IgD-negative memory B cell (primary cell): ENCODE measurements at regions not wholly inside any gene's neighbourhood (a gene's known extent, or its start where the extent isn't known, plus 50 kb on each side); places are given as distances from the start of the nearest gene placed in this dataset.

ENCODE experiments used
- H3K27ac Mint-ChIP-seq, 3 donors: one replicate each; pipeline ENCODE4 v1.8.0; 2020 to 2022; ENCODE audit warnings: mild to moderate bottlenecking in 3 of 3, mixed read lengths in 3 of 3, moderate library complexity in 1 of 3
- H3K27me3 Mint-ChIP-seq: one replicate; pipeline ENCODE4 v1.8.0; 2021; ENCODE audit warnings: mixed read lengths
- H3K36me3 Mint-ChIP-seq: one replicate; pipeline ENCODE4 v1.8.0; 2020; ENCODE audit warnings: mild to moderate bottlenecking, mixed read lengths
- H3K4me1 Mint-ChIP-seq, 3 donors: one replicate each; pipeline ENCODE4 v1.8.0; 2020 to 2022; ENCODE audit warnings: mixed read lengths in 3 of 3, mild to moderate bottlenecking in 1 of 3
- H3K4me3 Mint-ChIP-seq, 4 donors: one replicate each; pipeline ENCODE4 v1.8.0; 2020 to 2022; ENCODE audit warnings: mild to moderate bottlenecking in 4 of 4, mixed read lengths in 4 of 4, moderate library complexity in 3 of 4
- H3K9me3 Mint-ChIP-seq, 3 donors: one replicate each; pipeline ENCODE4 v1.8.0; 2020 to 2021; ENCODE audit warnings: mixed read lengths in 3 of 3, mild to moderate bottlenecking in 1 of 3

DNA sequence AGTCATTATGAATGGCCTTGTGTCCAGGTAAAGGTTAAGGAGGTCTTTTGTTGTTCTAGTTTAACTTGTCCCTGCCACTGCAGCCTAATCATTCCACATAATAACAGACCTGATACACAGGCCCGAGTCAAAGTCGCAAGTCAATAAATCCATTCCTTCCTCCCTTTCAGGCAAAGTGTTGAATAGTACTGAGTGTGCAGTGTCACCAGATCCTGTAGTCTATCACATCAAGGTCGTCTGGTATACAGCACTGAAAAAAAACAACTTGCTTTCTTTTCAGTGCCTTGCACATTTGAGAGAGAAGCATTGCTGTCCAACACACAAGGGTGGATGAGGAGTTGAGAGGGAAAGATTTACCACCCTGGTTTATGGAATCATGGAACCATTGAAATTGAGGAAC, 606.2 kb downstream of the BCL11A start:
- Mint-ChIP-seq H3K36me3 (no peaks in the 10 kb centered on the region), H3K9me3 (no peaks in the 10 kb centered on the region), H3K4me3 (no peak overlapping the region), H3K27me3 (peaks cover 2% of the 10 kb centered on the region), H3K27ac (no peak overlapping the region), H3K4me1 (no peaks in the 10 kb centered on the region)

DNA sequence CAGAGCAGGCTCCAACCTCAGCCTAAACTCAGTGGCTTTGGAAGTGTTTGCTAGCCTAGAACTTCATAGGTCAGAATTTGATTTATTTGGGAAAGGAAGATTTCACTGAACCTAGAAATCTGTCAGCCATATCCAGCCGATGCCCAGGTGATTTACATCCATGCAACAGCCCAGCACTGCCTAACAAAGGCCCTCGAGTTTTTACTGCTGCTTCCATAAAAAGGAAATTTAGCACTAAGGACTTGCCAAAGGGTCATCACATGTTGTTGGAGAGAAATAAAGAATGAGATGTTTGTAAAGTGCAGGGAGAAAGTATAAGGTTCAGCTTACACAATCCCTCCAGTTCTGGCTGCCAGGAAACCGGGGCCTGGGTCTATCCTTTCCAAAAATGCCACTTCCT, 614.2 kb downstream of the BCL11A start:
- Mint-ChIP-seq H3K36me3 (no peaks in the 10 kb centered on the region), H3K9me3 (no peaks in the 10 kb centered on the region), H3K27me3 (no peaks in the 10 kb centered on the region), H3K27ac (no peak overlapping the region), H3K4me1 (peaks cover 0 to 5% (median 1%) of the 10 kb centered on the region in 3 donors), H3K4me3 (no peak overlapping the region)

DNA sequence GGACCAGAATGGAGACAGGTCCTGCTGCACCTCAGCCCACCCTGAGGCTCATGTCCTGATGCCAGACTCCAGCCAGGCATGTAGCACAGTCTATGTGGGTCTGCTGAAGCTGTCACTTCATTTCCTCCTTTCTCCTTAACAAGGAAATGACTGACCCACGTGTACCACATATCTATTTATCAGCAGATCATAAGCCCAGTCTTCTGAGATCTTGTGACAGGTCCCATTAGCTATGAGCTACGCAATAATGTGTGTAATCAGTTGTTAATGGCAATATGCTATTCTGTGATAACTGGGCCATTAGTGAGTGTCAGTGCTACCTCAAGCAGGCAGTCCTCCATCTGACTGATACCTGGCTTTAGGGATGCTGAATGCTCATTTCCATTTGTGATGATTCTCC, 615.3 kb downstream of the BCL11A start:
- H3K4me3 Mint-ChIP-seq, result no peak overlapping the region
- peaks cover 0 to 5% (median 1%) of the 10 kb centered on the region in 3 donors for H3K4me1 Mint-ChIP-seq
- peak overlapping the region in 1 of 3 donors; percentile 83 for H3K27ac Mint-ChIP-seq
- H3K27me3 Mint-ChIP-seq, result no peaks in the 10 kb centered on the region
- no peaks in the 10 kb centered on the region for H3K9me3 Mint-ChIP-seq
- H3K36me3 Mint-ChIP-seq, result no peaks in the 10 kb centered on the region

DNA sequence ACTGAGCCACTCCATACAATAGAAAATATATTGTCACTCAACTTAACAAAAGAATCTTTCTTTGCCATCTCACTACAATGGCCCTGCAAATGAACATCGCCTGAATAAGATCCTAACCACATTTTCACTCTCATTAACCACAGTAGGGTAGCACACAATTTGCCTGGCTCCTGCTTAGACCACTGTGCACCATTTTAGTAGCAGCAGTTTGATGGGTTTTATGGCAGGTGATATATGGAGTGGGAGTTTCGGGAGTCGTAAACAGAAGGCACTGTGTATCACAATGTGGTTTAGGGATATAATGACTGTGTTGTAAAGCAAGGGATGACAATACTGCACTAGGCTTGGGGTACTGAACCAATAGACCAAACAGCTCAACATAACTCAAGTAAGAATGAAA, 617.4 kb downstream of the BCL11A start:
- H3K36me3 Mint-ChIP-seq, result peaks cover 3% of the 10 kb centered on the region
- peaks cover 3 to 4% (median 3%) of the 10 kb centered on the region in 3 donors for H3K9me3 Mint-ChIP-seq
- peaks cover 0 to 6% (median 1%) of the 10 kb centered on the region in 3 donors for H3K4me1 Mint-ChIP-seq

DNA sequence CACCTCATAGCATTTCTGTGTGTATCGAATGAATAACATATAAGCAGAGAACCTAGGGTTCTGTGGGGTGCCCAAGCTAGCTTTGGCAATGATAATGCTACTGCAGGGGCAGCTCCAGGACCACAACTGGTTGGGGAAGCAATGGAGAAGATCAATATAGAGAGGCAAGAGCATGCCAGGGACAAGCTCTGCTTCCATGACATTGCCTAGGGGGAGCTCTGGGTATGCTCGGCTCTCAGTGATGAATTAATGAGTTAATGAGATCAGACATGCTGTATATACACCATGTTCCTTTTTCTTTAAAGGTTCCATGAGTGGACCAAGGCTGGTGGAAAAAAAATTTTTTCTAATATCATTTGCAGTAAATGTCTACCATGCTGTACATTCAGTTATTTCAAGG, 618.4 kb downstream of the BCL11A start:
- Mint-ChIP-seq H3K27ac (no peak overlapping the region), H3K36me3 (peaks cover 3% of the 10 kb centered on the region), H3K4me3 (no peak overlapping the region), H3K9me3 (peaks cover 3 to 4% (median 3%) of the 10 kb centered on the region in 3 donors), H3K4me1 (peaks cover 5 to 12% (median 6%) of the 10 kb centered on the region in 3 donors), H3K27me3 (no peaks in the 10 kb centered on the region)

More for the DNA sequence above, 617.4 kb downstream of the BCL11A start:
- H3K27me3 Mint-ChIP-seq, result no peaks in the 10 kb centered on the region
- no peak overlapping the region for H3K4me3 Mint-ChIP-seq
- H3K27ac Mint-ChIP-seq, result peak overlapping the region in 1 of 3 donors; percentile 24

DNA sequence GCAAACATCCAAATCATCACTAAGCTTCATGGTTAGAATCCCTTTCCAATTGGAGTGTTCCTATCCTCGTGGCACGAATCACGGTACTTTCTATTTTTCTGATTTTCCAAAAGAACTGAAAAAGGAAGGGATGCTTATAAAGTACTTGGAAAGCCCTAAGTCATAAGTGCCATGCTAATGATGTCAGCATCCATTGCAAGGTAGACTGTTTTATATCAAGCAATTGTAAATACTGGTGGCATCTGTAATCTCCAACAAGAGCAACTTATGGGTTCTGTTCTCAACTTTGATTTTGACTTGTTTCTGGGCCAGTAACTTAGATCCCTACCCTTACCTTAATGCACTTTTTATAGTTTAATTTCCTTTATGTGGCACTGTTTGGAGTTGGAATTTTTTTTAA, 619.5 kb downstream of the BCL11A start:
- Mint-ChIP-seq H3K36me3 (peaks cover 3% of the 10 kb centered on the region), H3K27me3 (no peaks in the 10 kb centered on the region), H3K9me3 (peaks cover 3 to 4% (median 3%) of the 10 kb centered on the region in 3 donors), H3K4me1 (peaks cover 6 to 14% (median 7%) of the 10 kb centered on the region in 3 donors), H3K27ac (no peak overlapping the region), H3K4me3 (no peak overlapping the region)

DNA sequence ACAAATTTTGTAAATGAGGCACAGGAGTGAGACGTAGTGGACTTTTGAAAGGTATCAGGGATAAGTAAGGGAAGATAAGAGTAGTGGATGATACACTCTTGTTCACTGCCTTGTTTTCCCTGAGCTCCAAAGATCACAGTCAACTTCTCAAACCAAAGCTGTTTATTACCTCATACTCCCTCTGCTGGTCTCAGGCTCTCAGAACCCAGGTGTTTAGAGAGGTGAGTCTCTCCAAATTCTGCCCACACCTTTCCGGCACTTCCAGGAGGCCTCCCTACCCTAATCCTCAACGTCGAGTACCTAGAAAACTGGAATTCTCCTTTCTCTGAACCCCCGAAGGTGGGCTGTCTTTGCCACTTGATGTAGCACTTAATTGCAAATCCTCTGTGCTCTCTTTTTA, 621.1 kb downstream of the BCL11A start:
- H3K4me1 Mint-ChIP-seq, result peaks cover 6 to 12% (median 7%) of the 10 kb centered on the region in 3 donors
- H3K4me3 Mint-ChIP-seq, result no peak overlapping the region
- H3K9me3 Mint-ChIP-seq, result peaks cover 3 to 4% (median 3%) of the 10 kb centered on the region in 3 donors
- no peaks in the 10 kb centered on the region for H3K27me3 Mint-ChIP-seq
- H3K27ac Mint-ChIP-seq, result no peak overlapping the region
- H3K36me3 Mint-ChIP-seq, result peaks cover 3% of the 10 kb centered on the region

DNA sequence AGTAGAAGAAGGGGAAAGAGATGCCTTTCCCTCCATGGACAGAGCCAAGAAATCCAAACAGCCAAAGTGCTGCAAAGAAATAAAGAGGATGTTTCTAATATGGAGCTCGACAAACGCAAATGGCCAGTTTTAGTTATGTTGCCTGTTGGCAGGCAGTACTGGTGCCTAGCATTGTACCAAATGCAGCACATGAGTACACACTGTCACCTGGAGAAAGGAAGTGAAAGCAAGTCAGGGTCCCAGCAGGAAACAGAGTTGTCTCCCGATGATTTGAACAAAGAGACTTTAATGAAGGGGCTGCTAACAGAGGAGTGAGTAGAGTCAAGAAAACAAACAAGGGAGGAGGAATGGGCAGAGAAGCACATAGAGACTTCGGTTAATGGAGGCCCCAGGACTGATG, 623.0 kb downstream of the BCL11A start:
- H3K4me3 Mint-ChIP-seq, result peak overlapping the region in 1 of 4 donors; percentile 15
- H3K4me1 Mint-ChIP-seq, result peaks cover 6 to 10% (median 7%) of the 10 kb centered on the region in 3 donors
- no peak overlapping the region for H3K27ac Mint-ChIP-seq
- peaks cover 4% of the 10 kb centered on the region for H3K27me3 Mint-ChIP-seq
- H3K36me3 Mint-ChIP-seq, result peaks cover 3% of the 10 kb centered on the region
- H3K9me3 Mint-ChIP-seq, result peaks cover 3 to 4% (median 4%) of the 10 kb centered on the region in 3 donors

DNA sequence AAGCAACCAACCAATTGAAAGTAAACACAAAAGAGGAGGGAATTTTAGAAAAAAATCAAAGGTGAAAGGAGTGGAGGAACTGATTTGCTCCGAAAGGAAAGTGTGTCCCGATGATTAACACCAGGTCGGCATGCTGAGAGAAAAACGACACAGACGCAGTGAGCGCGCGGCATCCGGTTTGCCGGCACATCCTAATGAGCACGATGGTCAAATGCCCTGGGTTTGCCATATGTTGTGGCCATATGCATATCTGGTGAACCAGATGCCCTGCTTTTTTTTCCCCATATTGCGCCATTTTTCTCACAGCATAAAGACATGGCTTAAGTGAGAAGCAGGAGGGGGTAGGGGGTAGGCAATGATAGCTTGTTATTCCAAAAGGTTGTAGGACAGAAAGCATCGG, 626.7 kb downstream of the BCL11A start:
- Mint-ChIP-seq H3K4me1 (peaks cover 6 to 10% (median 9%) of the 10 kb centered on the region in 3 donors), H3K36me3 (peaks cover 3% of the 10 kb centered on the region), H3K4me3 (no peak overlapping the region), H3K27me3 (peaks cover 4% of the 10 kb centered on the region), H3K9me3 (peaks cover 0 to 4% (median 2%) of the 10 kb centered on the region in 3 donors), H3K27ac (no peak overlapping the region)

DNA sequence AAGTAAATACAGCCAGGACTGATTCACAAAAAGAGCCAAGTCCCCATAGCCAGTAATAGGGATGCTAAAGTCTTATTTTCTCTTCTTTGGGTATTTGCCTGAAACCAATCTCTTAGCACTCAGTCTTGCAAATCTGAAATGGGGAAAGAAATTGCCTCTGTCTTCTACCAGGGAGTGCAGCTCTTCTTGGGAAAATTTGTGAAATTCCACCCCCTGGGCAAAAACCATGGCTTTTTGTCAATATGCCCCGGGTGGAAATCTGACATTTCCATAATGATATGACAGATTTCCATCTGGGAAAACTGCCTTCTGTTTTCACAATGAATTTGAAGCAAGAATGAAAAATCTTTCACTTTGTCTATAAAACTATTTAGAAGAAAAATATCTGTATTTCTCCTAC, 628.1 kb downstream of the BCL11A start:
- Mint-ChIP-seq H3K27me3 (peaks cover 4% of the 10 kb centered on the region), H3K9me3 (peaks cover 0 to 2% (median 0%) of the 10 kb centered on the region in 3 donors), H3K4me1 (peaks cover 3 to 10% (median 6%) of the 10 kb centered on the region in 3 donors), H3K4me3 (no peak overlapping the region), H3K36me3 (peaks cover 3% of the 10 kb centered on the region), H3K27ac (no peak overlapping the region)

DNA sequence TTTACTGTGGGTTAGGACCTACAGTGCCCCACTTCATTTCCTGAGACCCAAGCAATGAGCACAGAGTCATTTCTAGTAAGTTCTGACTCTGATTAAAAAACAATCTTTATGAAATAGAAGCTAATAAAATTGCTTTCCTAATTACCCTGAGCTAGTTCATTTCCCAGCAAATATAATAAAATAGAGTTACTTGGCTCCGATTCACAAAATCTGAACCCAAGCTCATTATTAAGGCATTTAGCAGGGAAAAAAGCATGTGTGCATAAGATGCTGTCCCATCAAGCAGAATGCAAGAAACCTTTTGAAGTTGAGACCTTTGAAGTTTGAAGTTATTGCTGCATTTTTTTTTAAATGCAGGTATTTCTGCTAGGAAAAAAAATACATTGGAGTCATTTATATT, 629.1 kb downstream of the BCL11A start:
- Mint-ChIP-seq H3K27ac (no peak overlapping the region), H3K9me3 (peaks cover 0 to 2% (median 0%) of the 10 kb centered on the region in 3 donors), H3K36me3 (peaks cover 3% of the 10 kb centered on the region), H3K27me3 (peaks cover 4% of the 10 kb centered on the region), H3K4me3 (no peak overlapping the region), H3K4me1 (peaks cover 0 to 7% (median 2%) of the 10 kb centered on the region in 3 donors)

DNA sequence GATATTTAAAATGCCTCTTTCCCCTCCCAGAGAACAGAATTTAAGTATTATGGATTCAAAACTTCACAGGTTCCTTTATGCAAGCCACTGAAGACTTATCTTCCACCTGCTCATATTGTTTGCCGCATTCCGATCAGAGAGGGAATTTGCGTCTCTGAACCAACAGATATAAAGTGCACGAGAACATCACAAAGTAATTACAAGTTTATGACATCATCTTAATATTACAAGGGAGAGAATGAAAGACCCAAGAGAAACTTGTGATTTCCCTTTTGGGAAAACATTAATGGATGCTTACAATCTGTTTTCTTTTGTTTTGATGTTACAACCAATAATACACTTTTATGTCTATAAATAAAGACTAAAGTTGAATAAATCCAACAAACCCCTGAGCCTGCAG, 631.0 kb downstream of the BCL11A start:
- no peak overlapping the region for H3K4me3 Mint-ChIP-seq
- peaks cover 0 to 7% (median 2%) of the 10 kb centered on the region in 3 donors for H3K4me1 Mint-ChIP-seq
- peaks cover 3% of the 10 kb centered on the region for H3K36me3 Mint-ChIP-seq
- H3K9me3 Mint-ChIP-seq, result peaks cover 0 to 2% (median 0%) of the 10 kb centered on the region in 3 donors
- H3K27ac Mint-ChIP-seq, result no peak overlapping the region
- peaks cover 6% of the 10 kb centered on the region for H3K27me3 Mint-ChIP-seq

DNA sequence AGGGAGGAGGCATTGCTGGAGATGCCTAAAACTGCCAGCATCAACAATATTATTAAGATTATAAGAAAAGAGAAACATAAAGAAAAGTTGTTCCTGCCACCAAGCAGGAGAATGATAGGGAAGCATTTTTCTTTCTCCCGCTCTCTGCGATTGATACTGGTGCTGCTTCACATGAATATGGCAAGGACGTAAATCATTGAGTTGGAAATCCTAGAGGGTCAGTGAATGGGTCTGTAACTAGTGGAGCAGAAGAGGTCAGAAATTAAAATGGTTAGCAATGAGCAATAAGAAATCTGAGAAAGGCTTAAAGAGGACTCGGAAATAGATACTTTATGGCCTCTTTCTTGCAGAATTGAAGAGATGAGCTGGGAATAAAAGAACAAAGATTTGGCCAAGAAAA, 631.7 kb downstream of the BCL11A start:
- no peak overlapping the region for H3K27ac Mint-ChIP-seq
- H3K36me3 Mint-ChIP-seq, result peaks cover 3% of the 10 kb centered on the region
- H3K4me3 Mint-ChIP-seq, result no peak overlapping the region
- H3K9me3 Mint-ChIP-seq, result no peaks in the 10 kb centered on the region
- peaks cover 4% of the 10 kb centered on the region for H3K27me3 Mint-ChIP-seq
- peaks cover 0 to 7% (median 2%) of the 10 kb centered on the region in 3 donors for H3K4me1 Mint-ChIP-seq

DNA sequence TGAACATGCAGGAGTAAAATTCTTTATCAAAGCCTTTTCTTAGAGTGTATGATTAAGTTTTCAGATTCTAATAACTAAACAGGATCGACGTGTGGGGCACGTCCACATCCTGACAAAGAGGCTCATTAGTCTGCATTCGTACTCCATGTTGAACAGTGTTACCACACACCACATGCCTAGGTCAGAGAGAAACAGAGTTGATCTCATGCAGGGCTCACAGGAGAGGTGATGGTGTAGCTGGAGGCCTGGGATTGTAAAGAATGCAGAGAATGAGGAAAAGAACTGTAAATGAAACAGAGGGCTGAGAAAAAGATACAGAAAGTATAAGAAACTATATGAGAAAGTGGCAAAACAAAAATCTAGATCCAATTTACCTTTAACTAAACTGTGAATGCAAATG, 632.5 kb downstream of the BCL11A start:
- H3K27ac Mint-ChIP-seq, result no peak overlapping the region

DNA sequence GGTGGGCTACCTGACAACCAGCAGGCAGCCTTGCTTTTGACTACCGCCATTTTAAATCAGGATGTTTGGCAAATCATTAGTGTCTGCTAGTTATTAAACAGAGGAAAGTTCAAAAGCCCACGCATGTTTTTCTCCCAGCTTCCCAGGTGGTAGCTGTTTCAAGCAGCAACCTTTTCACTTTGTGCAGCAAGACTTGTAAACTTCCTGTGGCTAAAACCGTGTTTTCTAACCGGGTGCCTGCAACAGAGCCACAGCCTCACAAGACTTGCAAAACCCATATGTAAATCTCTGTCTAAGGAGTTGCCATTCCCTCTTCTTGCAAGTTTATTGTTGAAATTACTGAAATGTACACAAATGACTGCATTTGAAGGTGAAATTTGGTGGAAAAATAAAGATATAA, 633.1 kb downstream of the BCL11A start:
- Mint-ChIP-seq H3K36me3 (peaks cover 3% of the 10 kb centered on the region), H3K27ac (no peak overlapping the region), H3K4me3 (no peak overlapping the region), H3K4me1 (peaks cover 0 to 7% (median 2%) of the 10 kb centered on the region in 3 donors), H3K9me3 (no peaks in the 10 kb centered on the region), H3K27me3 (peaks cover 4% of the 10 kb centered on the region)

More for the DNA sequence above, 632.5 kb downstream of the BCL11A start:
- Mint-ChIP-seq H3K4me1 (peaks cover 0 to 7% (median 2%) of the 10 kb centered on the region in 3 donors), H3K27me3 (peaks cover 4% of the 10 kb centered on the region), H3K9me3 (no peaks in the 10 kb centered on the region), H3K36me3 (peaks cover 3% of the 10 kb centered on the region), H3K4me3 (no peak overlapping the region)

DNA sequence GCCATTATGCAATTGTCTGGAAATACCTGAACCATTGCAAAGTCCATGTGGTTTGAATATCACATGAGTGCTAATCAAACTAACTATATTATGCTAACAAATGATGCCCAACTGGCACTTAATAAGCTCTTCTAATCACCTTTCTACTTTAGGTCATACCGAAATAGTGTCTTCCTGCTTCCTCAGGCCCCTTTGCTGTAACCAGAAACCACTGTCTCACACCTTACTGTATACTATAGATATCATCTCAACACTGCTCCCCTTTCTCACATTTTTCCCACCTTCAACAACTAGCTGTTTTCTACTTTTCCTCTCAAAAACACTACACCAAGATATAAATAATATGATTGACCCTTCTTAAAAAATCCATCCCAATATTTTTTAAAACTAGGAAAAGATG, 633.9 kb downstream of the BCL11A start:
- Mint-ChIP-seq H3K36me3 (peaks cover 3% of the 10 kb centered on the region), H3K27ac (no peak overlapping the region), H3K4me3 (no peak overlapping the region), H3K27me3 (peaks cover 4% of the 10 kb centered on the region), H3K4me1 (peaks cover 0 to 7% (median 2%) of the 10 kb centered on the region in 3 donors), H3K9me3 (no peaks in the 10 kb centered on the region)
